PC-3 (cell line): ENCODE measurements at regions not wholly inside any gene's neighbourhood (a gene's known extent, or its start where the extent isn't known, plus 50 kb on each side); places are given as distances from the start of the nearest gene placed in this dataset.

Experiments used
- ATAC-seq: fragments of 200-7000 bp; cut with Tn5 transposase; 2 replicates; pipeline ENCODE4 v1.9.1; 2020; ENCODE audit warnings: mild to moderate bottlenecking, moderate library complexity
- BruUV-seq: library from RNA; stranded (reverse); fragments of 400-500 nt; replicated peaks from 2 replicates; lab custom pipeline; 2021; lab: Mats Ljungman, UMichigan
- CTCF ChIA-PET: fragments of 300-600 bp; sonication (Branson Sonifier 250); formaldehyde crosslinking; loops from one replicate; lab custom pipeline; 2022; ENCODE audit warnings: antibody characterized with exemption; lab: Charles Lee
- POLR2A ChIA-PET: fragments of 300-600 bp; sonication (Branson Sonifier 250); formaldehyde crosslinking; loops from one replicate; lab custom pipeline; 2022; ENCODE audit warnings: antibody characterized with exemption; ENCODE audit not compliant: unreplicated experiment; lab: Charles Lee
- DNase-seq: peaks from one replicate; pipeline ENCODE4 v3.0.0-alpha.2; 2015
- H2AFZ ChIP-seq: fragments of 300-600 bp; sonication (generic); 2 replicates; pipeline ENCODE4 v1.6.0; 2016; ENCODE audit warnings: antibody characterized with exemption, low read length
- H3F3A ChIP-seq: fragments of 300-600 bp; sonication (generic); one replicate; pipeline ENCODE4 v1.6.0; 2017; ENCODE audit warnings: antibody characterized with exemption, low read length, control low read depth, mild to moderate bottlenecking; ENCODE audit not compliant: unreplicated experiment
- H3K27ac ChIP-seq: fragments of 300-600 bp; sonication (generic); 2 replicates; pipeline ENCODE4 v1.5.1; 2016; ENCODE audit warnings: mild to moderate bottlenecking, low read length
- H3K27me3 ChIP-seq: fragments of 300-600 bp; sonication (generic); 2 replicates; pipeline ENCODE4 v1.6.1; 2016; ENCODE audit warnings: low read length, mixed read lengths
- H3K36me3 ChIP-seq: fragments of 300-600 bp; sonication (generic); 2 replicates; pipeline ENCODE4 v1.6.1; 2016; ENCODE audit warnings: low read depth, mixed run types, low read length, mixed read lengths
- H3K4me1 ChIP-seq: fragments of 300-600 bp; sonication (generic); 2 replicates; pipeline ENCODE4 v1.5.1; 2016; ENCODE audit warnings: low read length; ENCODE audit not compliant: insufficient read depth
- H3K4me2 ChIP-seq: fragments of 300-600 bp; sonication (generic); 2 replicates; pipeline ENCODE4 v1.6.0; 2016; ENCODE audit warnings: low read length
- H3K4me3 ChIP-seq: fragments of 300-600 bp; sonication (generic); 2 replicates; pipeline ENCODE4 v1.5.1; 2016; ENCODE audit warnings: mild to moderate bottlenecking, low read length, mixed read lengths
- H3K79me2 ChIP-seq: fragments of 300-600 bp; sonication (generic); 2 replicates; pipeline ENCODE4 v1.6.1; 2017; ENCODE audit warnings: low read length, mixed read lengths
- H3K9ac ChIP-seq: fragments of 300-600 bp; sonication (generic); 2 replicates; pipeline ENCODE4 v1.6.0; 2016; ENCODE audit warnings: mild to moderate bottlenecking, low read length
- H3K9me2 ChIP-seq: fragments of 300-600 bp; sonication (generic); replicated peaks from 2 replicates; pipeline ENCODE4 v1.6.1; 2016; ENCODE audit warnings: mixed run types, low read length, mixed read lengths
- H3K9me3 ChIP-seq: fragments of 300-600 bp; sonication (generic); 2 replicates; pipeline ENCODE4 v1.6.1; 2016; ENCODE audit warnings: low read length, mixed read lengths
- H4K20me1 ChIP-seq: fragments of 300-600 bp; sonication (generic); 2 replicates; pipeline ENCODE4 v1.6.1; 2016; ENCODE audit warnings: low read length, mixed read lengths
- EZH2 ChIP-seq: fragments of 300-600 bp; sonication (generic); IDR thresholded peaks from one replicate; pipeline ENCODE4 v1.6.1; 2017; ENCODE audit warnings: antibody characterized with exemption, mild to moderate bottlenecking, low read length; ENCODE audit not compliant: unreplicated experiment
- EZH2phosphoT487 ChIP-seq: fragments of 300-600 bp; sonication (generic); IDR thresholded peaks from 2 replicates; pipeline ENCODE4 v1.6.1; 2018; ENCODE audit warnings: mild to moderate bottlenecking, antibody characterized with exemption, low read length, borderline replicate concordance
- intact Hi-C: fragments of 100-400 bp; cut with micrococcal nuclease; formaldehyde crosslinking; loops from 2 replicates; pipeline ENCODE4 v1.9.0; 2023
- TF ChIP-seq, protein P1 (sequence below): fragments of 300-600 bp; sonication (generic); conservative IDR thresholded peaks from 2 replicates; pipeline ENCODE4 v1.5.1; 2017; ENCODE audit warnings: antibody characterized with exemption, low read depth, mild to moderate bottlenecking, low read length

DNA sequence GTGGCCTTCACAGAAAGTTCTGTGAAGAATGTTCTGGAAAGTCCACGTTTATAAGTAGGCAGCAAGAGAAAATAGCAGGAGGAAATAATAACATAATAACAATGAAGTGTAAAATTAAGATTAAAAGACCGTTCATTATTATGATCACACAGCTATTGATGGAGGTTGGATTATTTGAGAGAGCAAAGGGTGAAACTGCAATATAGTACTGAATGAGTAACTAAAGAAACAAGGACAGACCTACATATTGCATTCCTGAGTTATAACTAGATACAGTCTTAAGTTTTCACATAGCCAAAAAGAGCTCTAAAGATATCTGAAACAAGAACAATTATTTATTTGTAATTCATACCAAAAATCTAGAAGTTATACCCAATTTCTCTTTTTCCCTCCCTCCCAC lies 122.9 kb upstream of the TMEM164 start:
- intact Hi-C loops: no loop called here
- DNase-seq: no peak
- Histone ChIP-seq H4K20me1 (no peaks in the 10 kb centered on the region), H3K27me3 (no peaks in the 10 kb centered on the region), H3K79me2 (no peaks in the 10 kb centered on the region), H2AFZ (no peak overlapping the region), H3K9ac (no peak overlapping the region), H3K9me3 (no peaks in the 10 kb centered on the region), H3K4me2 (no peak overlapping the region), H3K4me1 (no peaks in the 10 kb centered on the region), H3K4me3 (no peak overlapping the region), H3F3A (no peaks in the 10 kb centered on the region), H3K27ac (no peak overlapping the region), H3K9me2 (no peaks in the 10 kb centered on the region), H3K36me3 (no peaks in the 10 kb centered on the region)
- ATAC-seq: no peak
- ChIA-PET CTCF (interaction anchor here (0.5 kb wide), 1 partner anchor 166 kb away, joined by 3 read pairs; no protein-coding TSS in a partner anchor), POLR2A (no interaction called here)
- TF ChIP-seq EZH2phosphoT487: no peak
- no TSS peak for BruUV-seq

DNA sequence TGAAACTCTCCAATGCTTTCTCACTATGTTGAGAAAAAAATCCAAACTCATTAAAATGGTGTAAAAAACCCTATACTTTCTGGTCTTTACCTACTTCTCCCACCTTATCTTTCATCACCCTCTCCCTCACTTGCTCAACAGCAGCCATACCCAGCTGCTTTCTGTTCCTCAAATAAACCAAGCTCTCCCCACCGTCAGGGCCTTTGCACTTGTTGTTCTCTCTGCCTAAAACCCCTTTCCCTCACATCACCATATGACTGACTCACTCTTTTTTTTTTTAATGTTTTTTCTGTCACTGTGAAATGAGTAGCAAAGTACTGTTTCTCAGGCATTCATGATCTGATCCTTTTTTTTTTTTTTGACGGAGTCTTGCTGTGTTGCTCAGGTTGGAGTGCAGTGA lies 122.3 kb upstream of the TMEM164 start:
- no peaks in the 10 kb centered on the region for H3F3A ChIP-seq
- TF ChIP-seq, protein P1, sequence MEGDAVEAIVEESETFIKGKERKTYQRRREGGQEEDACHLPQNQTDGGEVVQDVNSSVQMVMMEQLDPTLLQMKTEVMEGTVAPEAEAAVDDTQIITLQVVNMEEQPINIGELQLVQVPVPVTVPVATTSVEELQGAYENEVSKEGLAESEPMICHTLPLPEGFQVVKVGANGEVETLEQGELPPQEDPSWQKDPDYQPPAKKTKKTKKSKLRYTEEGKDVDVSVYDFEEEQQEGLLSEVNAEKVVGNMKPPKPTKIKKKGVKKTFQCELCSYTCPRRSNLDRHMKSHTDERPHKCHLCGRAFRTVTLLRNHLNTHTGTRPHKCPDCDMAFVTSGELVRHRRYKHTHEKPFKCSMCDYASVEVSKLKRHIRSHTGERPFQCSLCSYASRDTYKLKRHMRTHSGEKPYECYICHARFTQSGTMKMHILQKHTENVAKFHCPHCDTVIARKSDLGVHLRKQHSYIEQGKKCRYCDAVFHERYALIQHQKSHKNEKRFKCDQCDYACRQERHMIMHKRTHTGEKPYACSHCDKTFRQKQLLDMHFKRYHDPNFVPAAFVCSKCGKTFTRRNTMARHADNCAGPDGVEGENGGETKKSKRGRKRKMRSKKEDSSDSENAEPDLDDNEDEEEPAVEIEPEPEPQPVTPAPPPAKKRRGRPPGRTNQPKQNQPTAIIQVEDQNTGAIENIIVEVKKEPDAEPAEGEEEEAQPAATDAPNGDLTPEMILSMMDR: no peak
- TF ChIP-seq EZH2 (no peak), EZH2phosphoT487 (no peak)
- ChIA-PET POLR2A (no interaction called here), CTCF (interaction anchor here (0.5 kb wide), 1 partner anchor 166 kb away, joined by 3 read pairs; no protein-coding TSS in a partner anchor)
- H2AFZ ChIP-seq: no peak overlapping the region
- no peaks in the 10 kb centered on the region for H4K20me1 ChIP-seq
- H3K27me3 ChIP-seq: no peaks in the 10 kb centered on the region
- no peaks in the 10 kb centered on the region for H3K36me3 ChIP-seq
- H3K9ac ChIP-seq: no peak overlapping the region
- no peaks in the 10 kb centered on the region for H3K9me2 ChIP-seq
- H3K79me2 ChIP-seq: no peaks in the 10 kb centered on the region
- no peak for ATAC-seq
- H3K4me1 ChIP-seq: no peaks in the 10 kb centered on the region
- BruUV-seq: no TSS peak
- H3K4me3 ChIP-seq: no peak overlapping the region
- no peak for DNase-seq
- no peak overlapping the region for H3K27ac ChIP-seq
- H3K9me3 ChIP-seq: no peaks in the 10 kb centered on the region
- intact Hi-C loops: no loop called here
- no peak overlapping the region for H3K4me2 ChIP-seq

DNA sequence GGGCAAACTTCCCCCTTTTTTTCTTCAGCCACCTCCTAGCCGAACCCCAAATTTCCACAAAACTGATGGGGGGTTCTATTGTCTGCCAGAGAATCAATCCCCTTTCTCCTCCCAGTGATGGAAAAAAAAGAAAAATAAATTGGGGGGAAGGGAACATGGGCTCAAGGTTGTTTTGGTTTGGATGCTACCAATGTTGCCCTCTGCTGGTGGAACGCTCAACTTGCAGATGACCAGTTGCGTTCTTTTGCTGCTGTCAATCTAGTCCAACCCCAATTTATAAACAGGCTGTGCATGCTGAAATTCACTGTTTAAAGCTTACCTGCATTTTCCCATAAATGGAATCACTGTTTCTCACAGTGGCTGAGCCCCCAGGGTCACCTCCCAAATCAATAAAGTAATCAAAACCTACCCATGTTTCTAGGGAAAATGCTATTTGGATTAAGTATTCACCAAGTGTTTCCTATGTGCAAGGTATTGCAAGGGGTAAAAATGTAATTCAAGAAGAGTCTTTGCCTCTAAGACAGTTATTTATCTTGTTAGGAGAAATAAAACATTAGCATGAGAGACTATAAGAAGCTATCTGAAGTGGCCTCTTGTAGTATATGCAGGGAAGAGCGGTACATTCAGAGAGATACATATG lies 116.7 kb upstream of the TMEM164 start:
- Histone ChIP-seq H4K20me1 (no peaks in the 10 kb centered on the region), H3K36me3 (no peaks in the 10 kb centered on the region), H3K9me2 (no peaks in the 10 kb centered on the region), H2AFZ (no peak overlapping the region), H3K9me3 (no peaks in the 10 kb centered on the region), H3F3A (no peaks in the 10 kb centered on the region), H3K4me3 (no peak overlapping the region), H3K27ac (no peak overlapping the region), H3K4me2 (no peak overlapping the region), H3K4me1 (no peaks in the 10 kb centered on the region), H3K9ac (no peak overlapping the region), H3K79me2 (no peaks in the 10 kb centered on the region), H3K27me3 (no peaks in the 10 kb centered on the region)
- peak; percentile 62 for DNase-seq
- POLR2A ChIA-PET: no interaction called here
- peak; percentile 50 for ATAC-seq
- BruUV-seq: no TSS peak
- TF ChIP-seq, protein P1: peak; percentile 78
- no peak for TF ChIP-seq EZH2
- intact Hi-C loops: loop anchor here (1.0 kb wide), 1 partner anchor 173 kb away; no protein-coding TSS in a partner anchor
- CTCF ChIA-PET: no interaction called here
